ENCODE measurements at regions not wholly inside any gene's neighbourhood (a gene's known extent, or its start where the extent isn't known, plus 50 kb on each side); places are given as distances from the start of the nearest gene placed in this dataset.
"Not testable (repeated sequence)": the region's sequence is repeated elsewhere in the genome, so short reads cannot be mapped to it uniquely, and the experiment has no call there.

GRCh38 chr3:144501467-144501866 lies 529.8 kb downstream of the DIPK2A start:
- no peak overlapping the region for H3K4me3 ChIP-seq (replicated peaks; ENCODE audit: low read depth, low read length)
- TF ChIP-seq CTCF (IDR thresholded peaks at IDR 0.05; ENCODE audit: low read depth, low read length, missing control alignments): no peak
- DNase-seq (ENCODE audit: extremely low read depth, low read depth): no peak

GRCh38 chr3:144502402-144502801 lies 530.8 kb downstream of the DIPK2A start:
- no peak overlapping the region for H3K4me3 ChIP-seq (replicated peaks; ENCODE audit: low read depth, low read length)
- no peak for TF ChIP-seq CTCF (IDR thresholded peaks at IDR 0.05; ENCODE audit: low read depth, low read length, missing control alignments)
- DNase-seq (ENCODE audit: extremely low read depth, low read depth): no peak

- DNase-seq (ENCODE audit: extremely low read depth, low read depth); H3K4me3 ChIP-seq (replicated peaks; ENCODE audit: low read depth, low read length): not testable (repeated sequence)
These were observed 534.8 kb downstream of the DIPK2A start for GRCh38 chr3:144506375-144506774.

GRCh38 chr3:144511346-144511745 lies 539.7 kb downstream of the DIPK2A start:
- no peak for TF ChIP-seq CTCF (IDR thresholded peaks at IDR 0.05; ENCODE audit: low read depth, low read length, missing control alignments)
- no peak overlapping the region for H3K4me3 ChIP-seq (replicated peaks; ENCODE audit: low read depth, low read length)
- no peak for DNase-seq (ENCODE audit: extremely low read depth, low read depth)

- no peak for DNase-seq (ENCODE audit: extremely low read depth, low read depth)
- H3K4me3 ChIP-seq (replicated peaks; ENCODE audit: low read depth, low read length): no peak overlapping the region
- no peak for TF ChIP-seq CTCF (IDR thresholded peaks at IDR 0.05; ENCODE audit: low read depth, low read length, missing control alignments)
These were observed 544.4 kb downstream of the DIPK2A start for GRCh38 chr3:144516026-144516425.

GRCh38 chr3:144516589-144516988 lies 545.0 kb downstream of the DIPK2A start:
- DNase-seq (ENCODE audit: extremely low read depth, low read depth): no peak
- no peak for TF ChIP-seq CTCF (IDR thresholded peaks at IDR 0.05; ENCODE audit: low read depth, low read length, missing control alignments)
- no peak overlapping the region for H3K4me3 ChIP-seq (replicated peaks; ENCODE audit: low read depth, low read length)

GRCh38 chr3:144521131-144521530 lies 549.5 kb downstream of the DIPK2A start:
- no peak for DNase-seq (ENCODE audit: extremely low read depth, low read depth)
- no peak for TF ChIP-seq CTCF (IDR thresholded peaks at IDR 0.05; ENCODE audit: low read depth, low read length, missing control alignments)
- H3K4me3 ChIP-seq (replicated peaks; ENCODE audit: low read depth, low read length): no peak overlapping the region
